GM12873 (cell line): ENCODE measurements at regions not wholly inside any gene's neighbourhood (a gene's known extent, or its start where the extent isn't known, plus 50 kb on each side); places are given as distances from the start of the nearest gene placed in this dataset.

Experiments used
- TF ChIP-seq, protein P1 (sequence below): IDR thresholded peaks from 2 replicates; pipeline ENCODE4 v1.5.1; 2012; ENCODE audit warnings: low read depth, mild to moderate bottlenecking, moderate library complexity, low read length, control low read depth; ENCODE audit not compliant: insufficient read depth; ENCODE audit errors: missing control alignments

DNA sequence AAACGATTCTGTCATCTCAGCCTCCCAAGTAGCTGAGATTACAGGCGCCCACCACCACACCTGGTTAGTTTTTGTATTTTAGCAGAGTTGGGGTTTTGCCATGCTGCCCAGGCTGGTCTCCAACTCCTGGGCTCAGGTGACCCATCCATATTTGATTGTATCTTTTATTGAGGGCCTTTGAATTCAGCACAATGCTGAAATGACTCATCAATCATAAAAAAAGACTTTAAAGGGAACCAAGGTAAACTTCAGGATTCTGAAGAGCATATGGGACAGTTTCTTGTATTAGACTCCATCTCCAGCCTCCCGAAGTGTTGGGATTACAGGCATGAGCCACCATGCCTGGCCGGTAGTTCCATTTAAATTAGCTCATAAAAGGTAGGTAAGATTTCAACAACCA lies 232.2 kb downstream of the SETD4 start:
- TF ChIP-seq, protein P1, sequence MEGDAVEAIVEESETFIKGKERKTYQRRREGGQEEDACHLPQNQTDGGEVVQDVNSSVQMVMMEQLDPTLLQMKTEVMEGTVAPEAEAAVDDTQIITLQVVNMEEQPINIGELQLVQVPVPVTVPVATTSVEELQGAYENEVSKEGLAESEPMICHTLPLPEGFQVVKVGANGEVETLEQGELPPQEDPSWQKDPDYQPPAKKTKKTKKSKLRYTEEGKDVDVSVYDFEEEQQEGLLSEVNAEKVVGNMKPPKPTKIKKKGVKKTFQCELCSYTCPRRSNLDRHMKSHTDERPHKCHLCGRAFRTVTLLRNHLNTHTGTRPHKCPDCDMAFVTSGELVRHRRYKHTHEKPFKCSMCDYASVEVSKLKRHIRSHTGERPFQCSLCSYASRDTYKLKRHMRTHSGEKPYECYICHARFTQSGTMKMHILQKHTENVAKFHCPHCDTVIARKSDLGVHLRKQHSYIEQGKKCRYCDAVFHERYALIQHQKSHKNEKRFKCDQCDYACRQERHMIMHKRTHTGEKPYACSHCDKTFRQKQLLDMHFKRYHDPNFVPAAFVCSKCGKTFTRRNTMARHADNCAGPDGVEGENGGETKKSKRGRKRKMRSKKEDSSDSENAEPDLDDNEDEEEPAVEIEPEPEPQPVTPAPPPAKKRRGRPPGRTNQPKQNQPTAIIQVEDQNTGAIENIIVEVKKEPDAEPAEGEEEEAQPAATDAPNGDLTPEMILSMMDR: no peak

DNA sequence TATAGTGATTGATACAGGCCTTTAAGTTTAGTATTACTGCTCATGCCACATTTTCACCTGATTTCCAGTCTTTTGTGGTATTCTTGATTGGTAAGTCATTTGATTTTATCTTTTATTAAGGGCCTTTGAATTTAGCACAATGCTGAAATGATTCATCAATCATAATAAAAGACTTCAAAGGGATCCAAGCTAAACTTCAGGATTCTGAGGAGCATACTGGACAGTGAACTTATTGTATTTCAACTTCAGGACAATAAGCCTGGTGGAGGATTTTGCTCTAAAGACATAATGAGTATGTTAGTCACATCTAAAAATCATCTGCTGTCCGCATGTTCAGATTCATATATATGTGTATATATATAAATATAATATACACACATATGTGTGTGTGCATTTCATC lies 233.3 kb downstream of the SETD4 start:
- TF ChIP-seq, protein P1: no peak

DNA sequence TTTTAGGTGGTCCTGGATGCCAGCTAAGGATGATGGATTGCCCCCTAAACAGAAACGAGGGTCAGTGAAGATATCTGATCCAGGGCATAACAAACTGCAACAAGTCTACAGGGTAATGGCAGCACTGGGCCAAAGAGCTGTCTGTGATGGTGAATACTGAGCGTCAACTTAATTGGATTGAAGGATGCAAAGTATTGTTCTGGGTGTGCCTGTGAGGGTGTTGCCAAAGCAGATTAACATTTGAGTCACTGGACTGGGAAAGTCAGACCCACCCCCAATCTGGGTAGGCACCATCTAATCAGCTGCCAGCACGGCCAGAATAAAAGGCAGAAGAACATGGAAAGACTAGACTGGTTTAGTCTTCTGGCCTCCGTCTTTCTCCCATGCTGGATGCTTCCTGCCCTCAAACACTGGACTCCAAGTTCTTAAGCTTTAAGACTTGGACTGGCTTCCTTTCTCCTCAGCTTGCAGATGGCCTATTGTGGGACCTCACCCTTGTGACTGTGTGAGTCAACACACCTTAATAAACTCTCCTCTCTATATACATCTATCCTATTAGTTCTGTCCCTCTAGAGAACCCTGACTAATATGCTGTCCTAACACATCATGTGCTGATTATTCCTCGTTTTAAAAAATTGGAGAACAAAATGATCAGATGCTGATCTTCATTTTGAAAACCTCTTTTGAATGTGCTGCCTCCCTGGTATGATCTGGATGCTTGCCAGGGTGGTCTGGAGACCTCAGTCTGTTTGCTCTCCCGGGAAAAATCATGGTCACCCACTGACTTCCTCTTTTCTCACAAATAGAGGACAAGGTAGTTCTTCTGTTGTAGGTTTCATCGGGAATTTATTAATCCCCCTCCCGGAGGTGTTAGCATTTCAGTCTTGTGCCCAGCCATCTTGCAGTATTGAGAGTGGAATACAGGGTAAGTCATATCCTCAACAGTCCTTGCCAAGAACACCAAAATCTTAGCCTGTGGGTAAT lies 234.7 kb downstream of the SETD4 start:
- TF ChIP-seq, protein P1: no peak

DNA sequence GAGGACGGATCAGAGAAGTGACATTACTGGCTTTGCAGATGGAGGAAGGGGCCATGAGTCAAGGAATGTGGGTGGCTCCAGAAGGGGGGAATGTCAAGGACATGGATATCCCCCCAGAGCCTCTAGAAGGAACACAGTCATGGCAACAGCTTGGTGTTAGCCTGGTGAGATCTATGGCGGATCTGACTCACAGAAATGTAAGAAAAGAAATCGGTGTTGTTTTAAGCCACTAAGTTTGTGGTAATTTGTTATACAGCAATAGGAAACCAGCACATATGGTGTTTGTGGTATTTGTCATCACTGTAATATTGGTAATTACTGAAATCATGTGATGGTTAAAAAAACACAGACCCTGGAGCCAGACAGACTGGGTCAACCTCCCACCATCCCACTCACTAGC lies 236.2 kb downstream of the SETD4 start:
- TF ChIP-seq, protein P1: no peak

DNA sequence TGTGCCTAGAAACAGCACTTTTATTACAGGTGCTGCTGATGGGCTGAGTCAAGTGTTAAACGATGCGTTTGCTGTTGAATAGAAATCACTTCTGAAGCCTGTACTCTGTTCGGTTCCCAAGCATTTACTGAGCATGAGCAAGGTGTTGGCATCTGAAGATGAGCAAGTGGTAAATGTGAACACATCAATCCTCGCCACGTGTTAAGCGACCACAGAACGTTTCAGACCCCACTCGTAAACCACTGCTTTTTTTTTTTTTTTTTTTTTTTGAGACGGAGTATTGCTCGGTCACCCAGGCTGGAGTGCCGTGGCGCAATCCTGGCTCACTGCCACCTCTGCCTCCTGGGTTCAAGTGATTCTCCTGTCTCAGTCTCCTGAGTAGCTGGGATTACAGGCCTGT lies 241.2 kb downstream of the SETD4 start:
- TF ChIP-seq, protein P1: no peak

DNA sequence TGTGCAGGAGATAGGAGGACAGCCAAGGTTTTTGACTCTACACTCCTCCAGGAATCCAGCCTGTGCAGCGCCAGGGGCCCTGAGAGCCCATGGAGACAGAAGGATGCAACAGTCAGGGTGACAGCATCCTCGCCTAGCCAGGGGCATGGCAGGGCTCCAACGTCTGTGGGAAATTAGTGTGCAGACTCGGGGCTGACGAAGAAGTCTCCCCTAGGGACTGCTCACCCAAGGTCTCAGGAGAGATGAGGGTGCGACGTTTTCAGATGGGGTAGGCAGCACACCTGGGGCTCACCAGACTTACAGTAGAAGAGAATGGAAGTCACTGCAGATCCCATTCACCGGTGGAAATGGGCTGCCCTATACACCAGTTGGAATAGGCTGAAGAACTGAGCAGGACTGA lies 241.7 kb downstream of the SETD4 start:
- TF ChIP-seq, protein P1: no peak

DNA sequence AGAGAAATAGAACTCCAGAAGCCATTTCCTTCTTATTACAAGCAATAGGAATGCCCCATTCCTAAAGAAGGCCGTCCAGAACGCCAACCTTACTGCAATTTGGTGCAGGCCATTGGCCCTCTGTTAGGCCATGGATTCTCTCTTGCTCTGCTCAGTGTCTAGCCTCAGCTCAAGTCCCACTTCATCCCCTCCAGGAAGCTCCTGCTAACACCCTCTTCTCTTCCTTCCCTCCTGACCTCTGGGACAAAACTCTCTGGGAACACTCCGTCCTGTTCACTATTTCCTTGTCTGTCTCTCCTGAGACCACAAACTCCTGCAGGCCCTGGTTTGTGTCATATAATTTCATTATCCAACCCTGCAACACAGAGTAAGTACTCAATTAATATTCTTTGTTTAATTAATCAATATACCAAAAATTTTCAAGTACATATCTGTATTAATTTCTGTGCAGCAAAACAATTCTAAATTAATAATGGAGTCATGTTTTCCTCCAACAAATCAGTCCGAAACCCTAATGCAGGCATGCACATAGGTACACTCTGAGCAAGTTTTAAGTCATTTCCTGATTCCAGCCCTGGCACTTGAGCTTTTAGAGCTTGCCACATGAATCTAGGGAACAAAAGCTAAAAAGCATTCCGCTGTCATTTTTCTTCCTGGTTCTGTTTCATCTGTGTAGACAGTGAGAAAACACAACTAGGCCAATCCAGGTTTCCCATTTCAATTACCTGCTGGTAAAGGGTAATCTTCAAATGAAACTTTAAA lies 245.3 kb downstream of the SETD4 start:
- TF ChIP-seq, protein P1: no peak
